WTC11 (cell line): ENCODE measurements at regions not wholly inside any gene's neighbourhood (a gene's known extent, or its start where the extent isn't known, plus 50 kb on each side); places are given as distances from the start of the nearest gene placed in this dataset.

Experiments used
- ELF4 ChIP-seq: sonication (generic); formaldehyde crosslinking; IDR thresholded peaks from 2 replicates; pipeline ENCODE4 v1.8.1; 2022; ENCODE audit warnings: low read depth, mild to moderate bottlenecking, moderate library complexity, missing genetic modification reagents
- NFYB ChIP-seq: sonication (generic); formaldehyde crosslinking; conservative IDR thresholded peaks from 2 replicates; pipeline ENCODE4 v1.8.0; 2022; ENCODE audit warnings: low read depth, missing genetic modification reagents
- NR2C2 ChIP-seq: sonication (generic); formaldehyde crosslinking; IDR thresholded peaks from 2 replicates; pipeline ENCODE4 v1.8.0; 2022; ENCODE audit warnings: mild to moderate bottlenecking, missing genetic modification reagents
- NR3C1 ChIP-seq: sonication (generic); formaldehyde crosslinking; conservative IDR thresholded peaks from 2 replicates; pipeline ENCODE4 v1.8.1; 2023; ENCODE audit warnings: low read depth, mild to moderate bottlenecking, missing genetic modification reagents
- RELA ChIP-seq: sonication (generic); formaldehyde crosslinking; IDR thresholded peaks from 2 replicates; pipeline ENCODE4 v1.8.1; 2022; ENCODE audit warnings: missing genetic modification reagents, mild to moderate bottlenecking, borderline replicate concordance
- RORB ChIP-seq: fragments of 250-450 bp; sonication (Bioruptor Pico); IDR thresholded peaks from 2 replicates; pipeline ENCODE4 v1.9.0; 2021; ENCODE audit warnings: mild to moderate bottlenecking
- TEAD4 ChIP-seq: sonication (generic); formaldehyde crosslinking; IDR thresholded peaks from 2 replicates; pipeline ENCODE4 v1.8.0; 2022; ENCODE audit warnings: mild to moderate bottlenecking, missing genetic modification reagents
- TF ChIP-seq, protein P1 (sequence below): fragments of 200-600 bp; IDR thresholded peaks from 2 replicates; pipeline ENCODE4 v1.8.0; 2022; ENCODE audit warnings: antibody characterized with exemption
- TF ChIP-seq, protein P2 (sequence below): sonication (generic); formaldehyde crosslinking; IDR thresholded peaks from 2 replicates; pipeline ENCODE4 v1.8.0; 2023; ENCODE audit warnings: missing genetic modification reagents, mild to moderate bottlenecking, borderline replicate concordance
- TF ChIP-seq, protein P3 (sequence below): fragments of 250-450 bp; sonication (Bioruptor Pico); conservative IDR thresholded peaks from 2 replicates; pipeline ENCODE4 v1.9.0; 2021; ENCODE audit warnings: mild to moderate bottlenecking
- TF ChIP-seq, protein P4 (sequence below): sonication (generic); formaldehyde crosslinking; IDR thresholded peaks from 2 replicates; pipeline ENCODE4 v1.8.0; 2023; ENCODE audit warnings: missing genetic modification reagents
- TF ChIP-seq, protein P5 (sequence below): sonication (generic); formaldehyde crosslinking; IDR thresholded peaks from 2 replicates; pipeline ENCODE4 v1.8.1; 2023; ENCODE audit warnings: mild to moderate bottlenecking, missing genetic modification reagents

DNA sequence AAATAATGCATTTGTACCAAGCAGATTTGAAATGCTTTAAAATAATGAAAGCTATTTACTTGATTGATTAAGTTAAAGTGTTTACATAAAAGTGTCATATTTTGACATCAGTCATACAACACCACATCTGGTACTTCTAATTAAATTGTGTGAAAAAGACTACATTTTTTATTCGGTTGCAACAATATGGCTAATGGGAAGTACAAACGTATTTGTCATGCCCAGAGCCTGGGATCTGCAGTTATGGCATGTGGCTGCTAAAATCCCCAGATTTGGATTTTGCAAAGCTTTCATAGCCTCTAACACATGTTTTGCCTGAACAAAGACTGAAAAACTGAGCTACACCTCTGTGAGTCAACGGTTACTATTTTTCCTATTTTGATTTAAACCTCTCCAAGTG is 66.6 kb downstream of the LLPH start:
- TF ChIP-seq NFYB (CRISPR knock-in tag) (no peak), RELA (CRISPR knock-in tag) (no peak), RORB (no peak), TEAD4 (CRISPR knock-in tag) (no peak), NR3C1 (CRISPR knock-in tag) (no peak), ELF4 (CRISPR knock-in tag) (no peak), NR2C2 (no peak)
- TF ChIP-seq, protein P1, sequence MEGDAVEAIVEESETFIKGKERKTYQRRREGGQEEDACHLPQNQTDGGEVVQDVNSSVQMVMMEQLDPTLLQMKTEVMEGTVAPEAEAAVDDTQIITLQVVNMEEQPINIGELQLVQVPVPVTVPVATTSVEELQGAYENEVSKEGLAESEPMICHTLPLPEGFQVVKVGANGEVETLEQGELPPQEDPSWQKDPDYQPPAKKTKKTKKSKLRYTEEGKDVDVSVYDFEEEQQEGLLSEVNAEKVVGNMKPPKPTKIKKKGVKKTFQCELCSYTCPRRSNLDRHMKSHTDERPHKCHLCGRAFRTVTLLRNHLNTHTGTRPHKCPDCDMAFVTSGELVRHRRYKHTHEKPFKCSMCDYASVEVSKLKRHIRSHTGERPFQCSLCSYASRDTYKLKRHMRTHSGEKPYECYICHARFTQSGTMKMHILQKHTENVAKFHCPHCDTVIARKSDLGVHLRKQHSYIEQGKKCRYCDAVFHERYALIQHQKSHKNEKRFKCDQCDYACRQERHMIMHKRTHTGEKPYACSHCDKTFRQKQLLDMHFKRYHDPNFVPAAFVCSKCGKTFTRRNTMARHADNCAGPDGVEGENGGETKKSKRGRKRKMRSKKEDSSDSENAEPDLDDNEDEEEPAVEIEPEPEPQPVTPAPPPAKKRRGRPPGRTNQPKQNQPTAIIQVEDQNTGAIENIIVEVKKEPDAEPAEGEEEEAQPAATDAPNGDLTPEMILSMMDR, result no peak
- TF ChIP-seq, protein P2, sequence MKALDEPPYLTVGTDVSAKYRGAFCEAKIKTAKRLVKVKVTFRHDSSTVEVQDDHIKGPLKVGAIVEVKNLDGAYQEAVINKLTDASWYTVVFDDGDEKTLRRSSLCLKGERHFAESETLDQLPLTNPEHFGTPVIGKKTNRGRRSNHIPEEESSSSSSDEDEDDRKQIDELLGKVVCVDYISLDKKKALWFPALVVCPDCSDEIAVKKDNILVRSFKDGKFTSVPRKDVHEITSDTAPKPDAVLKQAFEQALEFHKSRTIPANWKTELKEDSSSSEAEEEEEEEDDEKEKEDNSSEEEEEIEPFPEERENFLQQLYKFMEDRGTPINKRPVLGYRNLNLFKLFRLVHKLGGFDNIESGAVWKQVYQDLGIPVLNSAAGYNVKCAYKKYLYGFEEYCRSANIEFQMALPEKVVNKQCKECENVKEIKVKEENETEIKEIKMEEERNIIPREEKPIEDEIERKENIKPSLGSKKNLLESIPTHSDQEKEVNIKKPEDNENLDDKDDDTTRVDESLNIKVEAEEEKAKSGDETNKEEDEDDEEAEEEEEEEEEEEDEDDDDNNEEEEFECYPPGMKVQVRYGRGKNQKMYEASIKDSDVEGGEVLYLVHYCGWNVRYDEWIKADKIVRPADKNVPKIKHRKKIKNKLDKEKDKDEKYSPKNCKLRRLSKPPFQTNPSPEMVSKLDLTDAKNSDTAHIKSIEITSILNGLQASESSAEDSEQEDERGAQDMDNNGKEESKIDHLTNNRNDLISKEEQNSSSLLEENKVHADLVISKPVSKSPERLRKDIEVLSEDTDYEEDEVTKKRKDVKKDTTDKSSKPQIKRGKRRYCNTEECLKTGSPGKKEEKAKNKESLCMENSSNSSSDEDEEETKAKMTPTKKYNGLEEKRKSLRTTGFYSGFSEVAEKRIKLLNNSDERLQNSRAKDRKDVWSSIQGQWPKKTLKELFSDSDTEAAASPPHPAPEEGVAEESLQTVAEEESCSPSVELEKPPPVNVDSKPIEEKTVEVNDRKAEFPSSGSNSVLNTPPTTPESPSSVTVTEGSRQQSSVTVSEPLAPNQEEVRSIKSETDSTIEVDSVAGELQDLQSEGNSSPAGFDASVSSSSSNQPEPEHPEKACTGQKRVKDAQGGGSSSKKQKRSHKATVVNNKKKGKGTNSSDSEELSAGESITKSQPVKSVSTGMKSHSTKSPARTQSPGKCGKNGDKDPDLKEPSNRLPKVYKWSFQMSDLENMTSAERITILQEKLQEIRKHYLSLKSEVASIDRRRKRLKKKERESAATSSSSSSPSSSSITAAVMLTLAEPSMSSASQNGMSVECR (CRISPR knock-in tag), result no peak
- TF ChIP-seq, protein P3, sequence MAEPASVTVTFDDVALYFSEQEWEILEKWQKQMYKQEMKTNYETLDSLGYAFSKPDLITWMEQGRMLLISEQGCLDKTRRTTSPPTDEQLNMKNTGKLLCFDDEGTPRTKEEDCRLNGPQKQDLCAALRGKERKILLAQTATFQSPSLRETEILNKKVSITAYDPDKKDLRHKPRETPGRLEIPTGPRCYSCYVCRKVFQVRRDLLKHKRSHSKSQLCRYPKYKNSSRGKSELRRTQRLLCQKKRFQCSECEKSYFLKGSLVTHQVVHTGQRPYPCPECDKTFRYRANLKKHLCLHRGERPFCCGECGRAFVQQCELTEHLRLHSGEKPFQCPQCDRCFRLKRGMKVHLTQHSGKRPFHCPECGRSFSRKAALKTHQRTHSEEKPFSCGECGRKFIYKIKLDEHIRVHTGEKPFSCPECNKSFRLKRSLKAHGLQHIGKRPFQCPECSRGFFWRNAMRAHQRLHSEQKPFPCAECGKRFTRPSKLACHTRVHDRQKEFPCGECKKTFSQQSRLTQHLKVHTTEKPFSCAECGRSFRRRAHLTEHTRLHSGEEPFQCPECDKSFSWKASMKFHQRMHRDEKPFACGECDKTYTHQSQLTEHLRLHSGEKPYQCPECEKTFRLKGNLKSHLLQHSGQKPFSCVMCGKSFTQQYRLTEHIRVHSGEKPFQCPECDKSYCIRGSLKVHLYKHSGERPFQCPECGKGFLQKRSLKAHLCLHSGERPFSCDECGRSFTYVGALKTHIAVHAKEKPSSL (CRISPR knock-in tag), result no peak
- TF ChIP-seq, protein P4, sequence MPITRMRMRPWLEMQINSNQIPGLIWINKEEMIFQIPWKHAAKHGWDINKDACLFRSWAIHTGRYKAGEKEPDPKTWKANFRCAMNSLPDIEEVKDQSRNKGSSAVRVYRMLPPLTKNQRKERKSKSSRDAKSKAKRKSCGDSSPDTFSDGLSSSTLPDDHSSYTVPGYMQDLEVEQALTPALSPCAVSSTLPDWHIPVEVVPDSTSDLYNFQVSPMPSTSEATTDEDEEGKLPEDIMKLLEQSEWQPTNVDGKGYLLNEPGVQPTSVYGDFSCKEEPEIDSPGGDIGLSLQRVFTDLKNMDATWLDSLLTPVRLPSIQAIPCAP (CRISPR knock-in tag), result no peak
- TF ChIP-seq, protein P5, sequence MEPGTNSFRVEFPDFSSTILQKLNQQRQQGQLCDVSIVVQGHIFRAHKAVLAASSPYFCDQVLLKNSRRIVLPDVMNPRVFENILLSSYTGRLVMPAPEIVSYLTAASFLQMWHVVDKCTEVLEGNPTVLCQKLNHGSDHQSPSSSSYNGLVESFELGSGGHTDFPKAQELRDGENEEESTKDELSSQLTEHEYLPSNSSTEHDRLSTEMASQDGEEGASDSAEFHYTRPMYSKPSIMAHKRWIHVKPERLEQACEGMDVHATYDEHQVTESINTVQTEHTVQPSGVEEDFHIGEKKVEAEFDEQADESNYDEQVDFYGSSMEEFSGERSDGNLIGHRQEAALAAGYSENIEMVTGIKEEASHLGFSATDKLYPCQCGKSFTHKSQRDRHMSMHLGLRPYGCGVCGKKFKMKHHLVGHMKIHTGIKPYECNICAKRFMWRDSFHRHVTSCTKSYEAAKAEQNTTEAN (CRISPR knock-in tag), result no peak
